Pancreas (tissue), 10 donors: ENCODE measurements at regions not wholly inside any gene's neighbourhood (a gene's known extent, or its start where the extent isn't known, plus 50 kb on each side); places are given as distances from the start of the nearest gene placed in this dataset.

Experiments
- ATAC-seq, 4 donors: fragments of 200-7000 bp; cut with Tn5 transposase; one replicate each; pipeline versions ENCODE4 v1.8.0 to v1.9.1; 2020; ENCODE audit warnings: mild to moderate bottlenecking in 4 of 4, moderate library complexity in 4 of 4
- DNase-seq, 6 donors: peaks; one replicate each; pipeline ENCODE4 v3.0.0-alpha.2; 2020
- FAIRE-seq: peaks from 2 replicates; lab custom pipeline; 2012; peaks lifted over from hg19 to GRCh38; lab: Jason Lieb, UNC
- H3K27ac ChIP-seq, 4 donors: fragments of 200-600 bp; sonication (generic); 1 replicate in 3 of 4; 2 replicates in 1 of 4; pipeline versions ENCODE4 v1.5.0 to v1.8.0; 2020
- H3K27me3 ChIP-seq, 4 donors: fragments of 200-600 bp; one replicate each; pipeline ENCODE4 v1.8.0; 2021
- H3K36me3 ChIP-seq, 3 donors: fragments of 200-600 bp; sonication (generic) in 1 of 3; one replicate each; pipeline versions ENCODE4 v1.5.0 to v1.8.0; 2020 to 2021
- H3K4me1 ChIP-seq, 3 donors: fragments of 200-600 bp; one replicate each; pipeline ENCODE4 v1.8.0; 2021
- H3K4me3 ChIP-seq, 4 donors: fragments of 200-600 bp; sonication (generic) in 2 of 4; one replicate each; pipeline versions ENCODE4 v1.5.0 to v1.8.0; 2020 to 2021
- H3K9me3 ChIP-seq, 4 donors: fragments of 200-600 bp; one replicate each; pipeline ENCODE4 v1.8.0; 2021
- CTCF ChIP-seq, 4 donors: fragments of 200-600 bp; sonication (generic) in 3 of 4; IDR thresholded peaks; one replicate each; pipeline versions ENCODE4 v1.5.0 to v1.8.0; 2021; ENCODE audit warnings: antibody characterized with exemption in 4 of 4
- WGBS, 2 donors: extraction: QIAGEN DNeasy Blood & Tissue Kit; methylation state at CpG; one replicate each; pipeline ENCODE4 v1.1.7; 2013; 5-methylcytosine and 5-hydroxymethylcytosine counted together
- intact Hi-C, 3 donors: fragments of 100-400 bp; cut with DNase I; formaldehyde crosslinking; loops; one replicate each; pipeline versions ENCODE4 v1.11.1 to v1.14.2; 2022
- donor health status: healthy with polysubstance abuse.
- donor health status: DM: no; HTN: no; CAD: no; lungs with moderate emphysema.
- donor health status: DM: no; HTN: no; CAD: no.
- donor health status: control.
- donor health status: control.
- donor health status: Bipolar disorder and iron deficiency.
- donor health status: DM: yes; HTN: yes; CAD: no.
- donor health status: DM: no; HTN: no; CAD: no.
- donor health status: DM: no; HTN: no; CAD: no.
- donor health status: DM: yes; HTN: yes; CAD: no.

- intact Hi-C loops = no loop called here
- no peaks in the 10 kb centered on the region for H3K4me1 ChIP-seq
- ATAC-seq (no peak), FAIRE-seq (no peak), DNase-seq (no peak)
- no peaks in the 10 kb centered on the region for H3K9me3 ChIP-seq
- no peak overlapping the region for H3K4me3 ChIP-seq
- TF ChIP-seq CTCF (IDR thresholded peaks at IDR 0.05) = no peak
- H3K27ac ChIP-seq = no peak overlapping the region
- H3K27me3 ChIP-seq = no peaks in the 10 kb centered on the region
- 31 to 33% methylated on average over 3 of the region's 3 CpGs for WGBS, 2 donors
- H3K36me3 ChIP-seq = no peaks in the 10 kb centered on the region
Observed at GRCh38 chr4:166518776-166519175, 645.7 kb downstream of the TLL1 start.

GRCh38 chr4:166519774-166520173 is 646.7 kb downstream of the TLL1 start:
- Histone ChIP-seq H3K4me1 (no peaks in the 10 kb centered on the region), H3K27ac (no peak overlapping the region), H3K36me3 (no peaks in the 10 kb centered on the region), H3K4me3 (no peak overlapping the region), H3K27me3 (no peaks in the 10 kb centered on the region), H3K9me3 (no peaks in the 10 kb centered on the region)
- WGBS, 2 donors = 73 to 75% methylated on average over 5 of the region's 5 CpGs
- ATAC-seq (no peak), FAIRE-seq (no peak), DNase-seq (no peak)
- intact Hi-C loops = no loop called here
- TF ChIP-seq CTCF (IDR thresholded peaks at IDR 0.05) = no peak

- no peak overlapping the region for H3K27ac ChIP-seq
- no peak overlapping the region for H3K4me3 ChIP-seq
- ATAC-seq = no peak
- H3K9me3 ChIP-seq = no peaks in the 10 kb centered on the region
- DNase-seq = no peak
- no peaks in the 10 kb centered on the region for H3K36me3 ChIP-seq
- intact Hi-C loops = no loop called here
- FAIRE-seq = no peak
- peaks cover 0 to 3% (median 0%) of the 10 kb centered on the region in 4 donors for H3K27me3 ChIP-seq
- no peaks in the 10 kb centered on the region for H3K4me1 ChIP-seq
- TF ChIP-seq CTCF (IDR thresholded peaks at IDR 0.05) = no peak
- WGBS, 2 donors = 68 to 79% methylated on average over 3 of the region's 3 CpGs
Observed at GRCh38 chr4:166527500-166527899, 654.5 kb downstream of the TLL1 start.

GRCh38 chr4:166531703-166532102 is 658.7 kb downstream of the TLL1 start:
- ATAC-seq (no peak), DNase-seq (no peak), FAIRE-seq (no peak)
- Histone ChIP-seq H3K27ac (no peak overlapping the region), H3K9me3 (no peaks in the 10 kb centered on the region), H3K27me3 (peaks cover 0 to 3% (median 0%) of the 10 kb centered on the region in 4 donors), H3K4me1 (no peaks in the 10 kb centered on the region), H3K36me3 (no peaks in the 10 kb centered on the region), H3K4me3 (no peak overlapping the region)
- TF ChIP-seq CTCF (IDR thresholded peaks at IDR 0.05) = no peak
- 67 to 77% methylated on average over 3 of the region's 3 CpGs for WGBS, 2 donors
- intact Hi-C loops = no loop called here

GRCh38 chr4:166535865-166536264 is 662.8 kb downstream of the TLL1 start:
- 69 to 72% methylated on average over 7 of the region's 7 CpGs for WGBS, 2 donors
- FAIRE-seq = no peak
- Histone ChIP-seq H3K27me3 (peaks cover 0 to 3% (median 0%) of the 10 kb centered on the region in 4 donors), H3K36me3 (no peaks in the 10 kb centered on the region), H3K4me3 (no peak overlapping the region), H3K4me1 (no peaks in the 10 kb centered on the region), H3K9me3 (no peaks in the 10 kb centered on the region), H3K27ac (no peak overlapping the region)
- no peak for DNase-seq
- no peak for ATAC-seq
- TF ChIP-seq CTCF (IDR thresholded peaks at IDR 0.05) = no peak
- intact Hi-C loops = no loop called here
